ENCODE measurements at regions not wholly inside any gene's neighbourhood (a gene's known extent, or its start where the extent isn't known, plus 50 kb on each side); places are given as distances from the start of the nearest gene placed in this dataset.
"Not testable (repeated sequence)": the region's sequence is repeated elsewhere in the genome, so short reads cannot be mapped to it uniquely, and the experiment has no call there.

DNA sequence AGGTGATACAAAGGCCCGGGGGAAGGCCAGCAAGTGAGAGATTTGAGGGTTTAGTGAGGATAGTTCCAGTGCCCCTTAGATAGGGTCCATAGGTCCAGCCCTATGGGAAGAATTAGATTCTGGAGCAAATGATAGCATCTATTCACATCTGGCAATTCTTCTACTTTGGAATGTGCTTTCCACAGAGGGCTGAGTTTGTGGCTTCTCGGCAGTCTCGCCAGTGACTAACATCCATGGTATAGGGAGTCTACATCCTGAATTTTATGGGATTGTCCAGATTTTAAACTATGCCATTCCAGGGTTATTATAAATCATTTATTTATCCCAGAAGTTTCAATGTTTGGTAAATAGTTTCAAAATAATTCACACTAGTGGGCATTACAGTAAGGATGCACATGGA, 207.3 kb upstream of the ADO start:
- H3K9me3 ChIP-seq = no peaks in the 10 kb centered on the region
- no peaks in the 10 kb centered on the region for H3K4me1 ChIP-seq
- 87% methylated on average over 3 of the region's 3 CpGs for WGBS (ENCODE audit: missing lambda C conversion rate)
- H3K27ac ChIP-seq = no peak overlapping the region
- ATAC-seq (no peak), DNase-seq (ENCODE audit: low read depth in 1 of 2, low spot score in 1 of 2) (no peak), FAIRE-seq (no peak)
- POLR2A ChIA-PET = no interaction called here
- TF ChIP-seq, protein P1, sequence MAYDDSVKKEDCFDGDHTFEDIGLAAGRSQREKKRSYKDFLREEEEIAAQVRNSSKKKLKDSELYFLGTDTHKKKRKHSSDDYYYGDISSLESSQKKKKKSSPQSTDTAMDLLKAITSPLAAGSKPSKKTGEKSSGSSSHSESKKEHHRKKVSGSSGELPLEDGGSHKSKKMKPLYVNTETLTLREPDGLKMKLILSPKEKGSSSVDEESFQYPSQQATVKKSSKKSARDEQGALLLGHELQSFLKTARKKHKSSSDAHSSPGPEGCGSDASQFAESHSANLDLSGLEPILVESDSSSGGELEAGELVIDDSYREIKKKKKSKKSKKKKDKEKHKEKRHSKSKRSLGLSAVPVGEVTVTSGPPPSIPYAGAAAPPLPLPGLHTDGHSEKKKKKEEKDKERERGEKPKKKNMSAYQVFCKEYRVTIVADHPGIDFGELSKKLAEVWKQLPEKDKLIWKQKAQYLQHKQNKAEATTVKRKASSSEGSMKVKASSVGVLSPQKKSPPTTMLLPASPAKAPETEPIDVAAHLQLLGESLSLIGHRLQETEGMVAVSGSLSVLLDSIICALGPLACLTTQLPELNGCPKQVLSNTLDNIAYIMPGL (CRISPR knock-in tag; IDR thresholded peaks at IDR 0.05; ENCODE audit: borderline replicate concordance) = no peak
- TF ChIP-seq SMC3 (IDR thresholded peaks at IDR 0.05) (no peak), POLR2A (IDR thresholded peaks at IDR 0.05; ENCODE audit: low read length) (no peak), CHD2 (IDR thresholded peaks at IDR 0.05; ENCODE audit: low read length, partially characterized antibody) (no peak), GATA3 (IDR thresholded peaks at IDR 0.05; ENCODE audit: borderline replicate concordance) (no peak), EP300 (IDR thresholded peaks at IDR 0.05) (no peak), JUNB (IDR thresholded peaks at IDR 0.05) (no peak), ZSCAN20 (CRISPR knock-in tag; IDR thresholded peaks at IDR 0.05) (no peak), MYC (IDR thresholded peaks at IDR 0.05; ENCODE audit: borderline replicate concordance, low read length) (no peak), CEBPB (IDR thresholded peaks at IDR 0.05) (no peak), MAZ (IDR thresholded peaks at IDR 0.05; ENCODE audit: borderline replicate concordance, low read depth, low read length) (no peak), NFE2L2 (conservative IDR thresholded peaks at IDR 0.05; ENCODE audit: low read length) (no peak), FOXS1 (CRISPR knock-in tag; IDR thresholded peaks at IDR 0.05) (no peak), KDM5A (IDR thresholded peaks at IDR 0.05) (no peak), USF2 (IDR thresholded peaks at IDR 0.05) (no peak), RFX5 (IDR thresholded peaks at IDR 0.05) (no peak)
- TF ChIP-seq, protein P2, sequence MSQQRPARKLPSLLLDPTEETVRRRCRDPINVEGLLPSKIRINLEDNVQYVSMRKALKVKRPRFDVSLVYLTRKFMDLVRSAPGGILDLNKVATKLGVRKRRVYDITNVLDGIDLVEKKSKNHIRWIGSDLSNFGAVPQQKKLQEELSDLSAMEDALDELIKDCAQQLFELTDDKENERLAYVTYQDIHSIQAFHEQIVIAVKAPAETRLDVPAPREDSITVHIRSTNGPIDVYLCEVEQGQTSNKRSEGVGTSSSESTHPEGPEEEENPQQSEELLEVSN (IDR thresholded peaks at IDR 0.05; ENCODE audit: borderline replicate concordance, low read depth) = no peak
- no peak overlapping the region for H3K4me3 ChIP-seq
- no peak overlapping the region for H3K4me2 ChIP-seq
- CTCF ChIA-PET = interaction anchor here (0.7 to 2.1 kb wide), 3 partner anchors 12 to 159 kb away, joined by 3 to 7 read pairs (median 3); no protein-coding TSS in a partner anchor

GRCh38 chr10:62599161-62599560, 205.4 kb upstream of the ADO start:
- Histone ChIP-seq H3K4me2 (no peak overlapping the region), H3K9me3 (no peaks in the 10 kb centered on the region), H3K4me3 (no peak overlapping the region), H3K27ac (no peak overlapping the region), H3K4me1 (no peaks in the 10 kb centered on the region)
- ChIA-PET POLR2A (no interaction called here), CTCF (interaction anchor here (1.6 to 1.7 kb wide), 3 partner anchors 12 to 559 kb away, joined by 3 read pairs; no protein-coding TSS in a partner anchor)
- no peak for DNase-seq (ENCODE audit: low read depth in 1 of 2, low spot score in 1 of 2)
- FAIRE-seq = no peak
- ATAC-seq = no peak
- WGBS (ENCODE audit: missing lambda C conversion rate) = 12% methylated on average over 2 of the region's 2 CpGs
- no peak for TF ChIP-seq EP300 (IDR thresholded peaks at IDR 0.05)
- TF ChIP-seq FOSL2 (IDR thresholded peaks at IDR 0.05) = no peak
- TF ChIP-seq FOSL2 (CRISPR knock-in tag; IDR thresholded peaks at IDR 0.05) = no peak
- TF ChIP-seq ZFP36 (IDR thresholded peaks at IDR 0.05; ENCODE audit: borderline replicate concordance, partially characterized antibody) = no peak
- no peak for TF ChIP-seq PHF8 (IDR thresholded peaks at IDR 0.05; ENCODE audit: borderline replicate concordance, low read depth)
- TF ChIP-seq TP53 (CRISPR knock-in tag; IDR thresholded peaks at IDR 0.05) = no peak

DNA sequence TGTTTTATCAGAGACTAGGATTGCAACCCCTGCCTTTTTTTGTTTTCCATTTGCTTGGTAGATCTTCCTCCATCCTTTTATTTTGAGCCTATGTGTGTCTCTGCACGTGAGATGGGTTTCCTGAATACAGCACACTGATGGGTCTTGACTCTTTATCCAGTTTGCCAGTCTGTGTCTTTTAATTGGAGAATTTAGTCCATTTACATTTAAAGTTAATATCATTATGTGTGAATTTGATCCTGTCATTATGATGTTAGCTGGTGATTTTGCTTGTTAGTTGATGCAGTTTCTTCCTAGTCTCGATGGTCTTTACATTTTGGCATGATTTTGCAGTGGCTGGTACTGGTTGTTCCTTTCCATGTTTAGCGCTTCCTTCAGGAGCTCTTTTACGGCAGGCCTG, 198.0 kb upstream of the ADO start:
- DNase-seq (ENCODE audit: low read depth in 1 of 2, low spot score in 1 of 2); H3K27ac ChIP-seq; H3K9me3 ChIP-seq; H3K4me3 ChIP-seq; FAIRE-seq; POLR2A ChIA-PET; CTCF ChIA-PET; H3K4me2 ChIP-seq; H3K4me1 ChIP-seq; ATAC-seq: not testable (repeated sequence)
- 51% methylated on average over 4 of the region's 4 CpGs for WGBS (ENCODE audit: missing lambda C conversion rate)

- POLR2A ChIA-PET; FAIRE-seq; H3K4me2 ChIP-seq; H3K27ac ChIP-seq; ATAC-seq; H3K4me1 ChIP-seq; DNase-seq (ENCODE audit: low read depth in 1 of 2, low spot score in 1 of 2); H3K9me3 ChIP-seq; H3K4me3 ChIP-seq: not testable (repeated sequence)
- CTCF ChIA-PET = interaction anchor here (1.1 to 8.7 kb wide), 5 partner anchors 11 to 476 kb away, joined by 3 to 62 read pairs (median 4); partner anchors contain the start of gene EGR2
- WGBS (ENCODE audit: missing lambda C conversion rate) = 78% methylated on average over 31 of the region's 34 CpGs
These were observed 196.2 kb upstream of the ADO start for GRCh38 chr10:62608189-62608875.
